ENCODE measurements at regions not wholly inside any gene's neighbourhood (a gene's known extent, or its start where the extent isn't known, plus 50 kb on each side); places are given as distances from the start of the nearest gene placed in this dataset.

GRCh38 chr3:7793786-7794185 lies 707.8 kb upstream of the LMCD1 start:
- TF ChIP-seq POLR2A (IDR thresholded peaks at IDR 0.05) = no peak
- TF ChIP-seq, protein P1, sequence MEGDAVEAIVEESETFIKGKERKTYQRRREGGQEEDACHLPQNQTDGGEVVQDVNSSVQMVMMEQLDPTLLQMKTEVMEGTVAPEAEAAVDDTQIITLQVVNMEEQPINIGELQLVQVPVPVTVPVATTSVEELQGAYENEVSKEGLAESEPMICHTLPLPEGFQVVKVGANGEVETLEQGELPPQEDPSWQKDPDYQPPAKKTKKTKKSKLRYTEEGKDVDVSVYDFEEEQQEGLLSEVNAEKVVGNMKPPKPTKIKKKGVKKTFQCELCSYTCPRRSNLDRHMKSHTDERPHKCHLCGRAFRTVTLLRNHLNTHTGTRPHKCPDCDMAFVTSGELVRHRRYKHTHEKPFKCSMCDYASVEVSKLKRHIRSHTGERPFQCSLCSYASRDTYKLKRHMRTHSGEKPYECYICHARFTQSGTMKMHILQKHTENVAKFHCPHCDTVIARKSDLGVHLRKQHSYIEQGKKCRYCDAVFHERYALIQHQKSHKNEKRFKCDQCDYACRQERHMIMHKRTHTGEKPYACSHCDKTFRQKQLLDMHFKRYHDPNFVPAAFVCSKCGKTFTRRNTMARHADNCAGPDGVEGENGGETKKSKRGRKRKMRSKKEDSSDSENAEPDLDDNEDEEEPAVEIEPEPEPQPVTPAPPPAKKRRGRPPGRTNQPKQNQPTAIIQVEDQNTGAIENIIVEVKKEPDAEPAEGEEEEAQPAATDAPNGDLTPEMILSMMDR (IDR thresholded peaks at IDR 0.05) = no peak
- WGBS, 2 donors = 80 to 83% methylated on average over 5 of the region's 5 CpGs

DNA sequence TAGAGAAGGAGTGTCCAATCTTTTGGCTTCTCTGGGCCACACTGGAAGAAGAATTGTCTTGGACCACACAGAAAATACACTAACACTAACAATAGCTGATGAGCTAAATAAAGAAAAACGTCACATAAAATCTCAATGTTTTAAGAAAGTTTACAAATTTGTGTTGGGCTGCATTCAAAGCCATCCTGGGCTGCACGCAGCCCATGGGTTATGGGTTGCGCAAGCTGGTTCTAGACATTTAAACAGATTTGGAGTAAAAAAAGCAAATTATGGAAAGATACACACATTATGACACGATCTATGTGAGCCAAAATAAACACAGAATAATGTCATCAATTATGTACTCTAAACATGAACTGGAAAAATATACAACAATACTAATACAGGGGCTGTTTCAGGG lies 703.3 kb upstream of the LMCD1 start:
- no peaks in the 10 kb centered on the region for H3K4me1 ChIP-seq
- no peaks in the 10 kb centered on the region for H3K9me3 ChIP-seq
- no peaks in the 10 kb centered on the region for H3K36me3 ChIP-seq
- no peak for DNase-seq
- no peak overlapping the region for H3K27ac ChIP-seq
- WGBS, 2 donors = 44 to 53% methylated on average over 4 of the region's 4 CpGs
- no peak overlapping the region for H3K4me3 ChIP-seq
- TF ChIP-seq, protein P1 (IDR thresholded peaks at IDR 0.05) = no peak
- no peak for TF ChIP-seq POLR2A (IDR thresholded peaks at IDR 0.05)
- no peaks in the 10 kb centered on the region for H3K27me3 ChIP-seq
- intact Hi-C loops (cut with DNase I) = no loop called here

More at GRCh38 chr3:7793786-7794185, 707.8 kb upstream of the LMCD1 start:
- Histone ChIP-seq H3K27me3 (no peaks in the 10 kb centered on the region), H3K36me3 (no peaks in the 10 kb centered on the region), H3K4me3 (no peak overlapping the region), H3K27ac (no peak overlapping the region), H3K4me1 (no peaks in the 10 kb centered on the region), H3K9me3 (no peaks in the 10 kb centered on the region)
- intact Hi-C loops (cut with DNase I) = no loop called here
- DNase-seq = no peak

DNA sequence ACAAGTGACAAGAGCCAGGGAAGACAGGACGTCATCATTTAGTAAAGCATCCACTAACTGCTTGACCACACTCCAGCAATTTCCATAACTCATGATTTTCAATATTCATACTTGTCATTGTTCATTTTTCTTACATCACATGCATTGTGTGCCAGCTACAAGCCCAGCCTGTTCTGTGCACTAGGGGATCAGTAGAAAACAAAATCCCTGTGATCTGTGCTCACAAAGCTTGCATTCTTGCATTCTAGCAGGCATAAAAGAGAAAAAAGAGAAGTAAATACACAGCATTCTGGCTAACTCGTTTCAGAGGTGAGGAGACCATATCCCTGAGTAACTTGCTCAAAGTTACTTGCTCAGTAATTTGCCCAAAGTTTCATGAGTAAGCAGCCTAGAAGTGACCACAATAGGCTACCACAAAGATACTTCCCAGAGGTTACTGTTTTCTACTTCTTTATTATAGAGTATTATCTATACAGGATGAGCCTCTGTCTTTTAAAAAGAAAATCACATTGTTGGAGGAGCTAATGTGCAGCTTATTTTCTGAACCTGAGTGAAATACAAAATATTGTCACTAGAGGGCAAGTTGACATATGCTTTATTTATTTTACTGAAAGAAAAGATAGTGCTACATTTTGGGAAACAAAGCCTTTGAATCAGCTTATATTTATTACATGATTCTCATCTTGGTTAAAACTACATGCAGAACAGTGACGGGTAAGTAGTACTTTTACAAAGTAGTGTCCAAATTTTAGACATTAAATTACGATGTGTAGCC lies 701.4 kb upstream of the LMCD1 start:
- H3K27ac ChIP-seq = no peak overlapping the region
- no peaks in the 10 kb centered on the region for H3K36me3 ChIP-seq
- H3K4me1 ChIP-seq = no peaks in the 10 kb centered on the region
- no peaks in the 10 kb centered on the region for H3K27me3 ChIP-seq
- TF ChIP-seq POLR2A (IDR thresholded peaks at IDR 0.05) = no peak
- TF ChIP-seq, protein P1 (IDR thresholded peaks at IDR 0.05) = no peak
- intact Hi-C loops (cut with DNase I) = no loop called here
- H3K9me3 ChIP-seq = no peaks in the 10 kb centered on the region
- H3K4me3 ChIP-seq = no peak overlapping the region
- WGBS, 2 donors = 44 to 58% methylated on average over 4 of the region's 4 CpGs
- no peak for DNase-seq

DNA sequence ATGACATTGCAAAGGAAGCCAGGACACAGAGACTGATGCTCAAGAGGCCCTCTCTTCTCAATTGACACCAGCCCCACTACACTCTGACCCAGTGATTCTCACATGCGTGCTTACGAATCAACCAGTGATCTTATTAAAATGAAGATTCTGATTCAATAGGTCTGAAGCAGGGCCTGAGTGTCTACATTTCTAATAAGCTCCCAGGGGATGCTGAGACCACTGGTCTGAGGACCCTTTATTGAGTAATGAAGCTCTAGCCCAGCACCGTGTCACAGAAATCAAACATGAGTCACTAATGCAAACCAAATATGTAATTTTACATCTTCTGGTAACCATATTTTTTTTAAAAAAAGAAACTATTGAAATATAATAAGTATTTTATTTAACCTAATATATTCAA lies 689.1 kb upstream of the LMCD1 start:
- no peak for TF ChIP-seq POLR2A (IDR thresholded peaks at IDR 0.05)
- TF ChIP-seq, protein P1 (IDR thresholded peaks at IDR 0.05) = no peak
- no peak for DNase-seq
- Histone ChIP-seq H3K4me3 (no peak overlapping the region), H3K9me3 (no peaks in the 10 kb centered on the region), H3K27me3 (no peaks in the 10 kb centered on the region), H3K36me3 (no peaks in the 10 kb centered on the region), H3K4me1 (no peaks in the 10 kb centered on the region), H3K27ac (no peak overlapping the region)
- 89 to 95% methylated on average over 3 of the region's 3 CpGs for WGBS, 2 donors
- intact Hi-C loops (cut with DNase I) = no loop called here

DNA sequence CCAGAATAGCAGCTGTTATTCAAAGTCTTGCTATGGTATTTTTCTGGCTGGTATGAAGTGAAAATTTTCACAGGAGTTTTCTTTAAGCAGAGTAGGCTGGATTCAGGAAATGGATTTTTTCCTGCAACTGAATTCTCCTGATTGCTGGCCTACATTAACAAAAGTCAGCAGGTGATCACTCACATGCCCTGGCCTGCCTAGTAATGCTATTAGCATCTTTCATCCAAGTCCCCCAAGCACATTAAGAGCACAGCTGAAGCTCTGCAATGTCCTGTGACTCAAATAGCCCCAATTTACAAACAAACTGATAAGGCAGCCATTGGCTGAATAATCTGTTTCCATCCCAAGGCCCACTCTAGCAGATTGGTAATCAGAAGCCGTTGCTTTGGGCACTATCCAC lies 688.3 kb upstream of the LMCD1 start:
- Histone ChIP-seq H3K36me3 (no peaks in the 10 kb centered on the region), H3K4me3 (no peak overlapping the region), H3K9me3 (no peaks in the 10 kb centered on the region), H3K4me1 (no peaks in the 10 kb centered on the region), H3K27me3 (no peaks in the 10 kb centered on the region), H3K27ac (no peak overlapping the region)
- DNase-seq = no peak
- TF ChIP-seq, protein P1 (IDR thresholded peaks at IDR 0.05) = no peak
- TF ChIP-seq POLR2A (IDR thresholded peaks at IDR 0.05) = no peak
- intact Hi-C loops (cut with DNase I) = no loop called here
- WGBS, 2 donors = 29 to 64% methylated on average over 1 of the region's 1 CpG
